Loucy (cell line): ENCODE measurements at regions not wholly inside any gene's neighbourhood (a gene's known extent, or its start where the extent isn't known, plus 50 kb on each side); places are given as distances from the start of the nearest gene placed in this dataset.

ENCODE experiments used
- H2AFZ ChIP-seq: fragments of 200-600 bp; sonication (generic); 2 replicates; pipeline ENCODE4 v1.6.0; 2016; ENCODE audit warnings: antibody characterized with exemption, mild to moderate bottlenecking, low read length, moderate library complexity
- H3F3A ChIP-seq: fragments of 200-600 bp; 2 replicates; pipeline ENCODE4 v1.6.0; 2016; ENCODE audit warnings: antibody characterized with exemption, low read depth, mild to moderate bottlenecking
- H3K27me3 ChIP-seq: fragments of 200-600 bp; sonication (generic); 2 replicates; pipeline ENCODE4 v1.6.1; 2014; ENCODE audit warnings: low read length, mild to moderate bottlenecking; ENCODE audit not compliant: insufficient read depth, poor library complexity, severe bottlenecking
- H3K36me3 ChIP-seq: fragments of 200-600 bp; sonication (generic); 2 replicates; pipeline ENCODE4 v1.6.1; 2016; ENCODE audit warnings: low read length; ENCODE audit not compliant: insufficient read depth
- H3K4me1 ChIP-seq: fragments of 200-600 bp; sonication (generic); 2 replicates; pipeline ENCODE4 v1.5.1; 2014; ENCODE audit warnings: low read length, mild to moderate bottlenecking; ENCODE audit not compliant: insufficient read depth, poor library complexity, severe bottlenecking
- H3K4me2 ChIP-seq: fragments of 200-600 bp; sonication (generic); 2 replicates; pipeline ENCODE4 v1.6.0; 2014; ENCODE audit warnings: antibody characterized with exemption, low read length, low read depth, mild to moderate bottlenecking; ENCODE audit not compliant: poor library complexity, severe bottlenecking
- H3K4me3 ChIP-seq: fragments of 200-600 bp; sonication (generic); 2 replicates; pipeline ENCODE4 v1.5.1; 2014; ENCODE audit warnings: low read length, mild to moderate bottlenecking, mixed read lengths; ENCODE audit not compliant: poor library complexity, severe bottlenecking
- H3K79me2 ChIP-seq: fragments of 200-600 bp; sonication (generic); 2 replicates; pipeline ENCODE4 v1.6.1; 2014; ENCODE audit warnings: low read length; ENCODE audit not compliant: insufficient read depth
- H3K9ac ChIP-seq: fragments of 200-600 bp; sonication (generic); 2 replicates; pipeline ENCODE4 v1.6.0; 2014; ENCODE audit warnings: mild to moderate bottlenecking, low read depth, low read length, moderate library complexity; ENCODE audit not compliant: poor library complexity, severe bottlenecking
- H3K9me2 ChIP-seq: fragments of 200-600 bp; sonication (generic); replicated peaks from 2 replicates; pipeline ENCODE4 v1.6.1; 2016; ENCODE audit warnings: low read depth, low read length, mixed read lengths
- H3K9me3 ChIP-seq: fragments of 200-600 bp; sonication (generic); 2 replicates; pipeline ENCODE4 v1.6.1; 2014; ENCODE audit warnings: mild to moderate bottlenecking, antibody characterized with exemption, low read length, low read depth; ENCODE audit not compliant: insufficient read depth
- H4K20me1 ChIP-seq: fragments of 200-600 bp; sonication (generic); 2 replicates; pipeline ENCODE4 v1.6.0; 2014; ENCODE audit warnings: antibody characterized with exemption, low read length, mild to moderate bottlenecking; ENCODE audit not compliant: insufficient read depth, poor library complexity, severe bottlenecking
- CTCF ChIP-seq: fragments of 200-600 bp; sonication (generic); conservative IDR thresholded peaks from 2 replicates; pipeline ENCODE4 v1.5.1; 2014; ENCODE audit warnings: mild to moderate bottlenecking, antibody characterized with exemption, low read length
- EZH2phosphoT487 ChIP-seq: fragments of 200-600 bp; IDR thresholded peaks from 2 replicates; pipeline ENCODE4 v1.6.1; 2018; ENCODE audit warnings: antibody characterized with exemption, mild to moderate bottlenecking, moderate library complexity, borderline replicate concordance

GRCh38 chr21:16577975-16578374 is 848.2 kb downstream of the USP25 start:
- H3K4me3 ChIP-seq: no peak overlapping the region
- TF ChIP-seq EZH2phosphoT487 (no peak), CTCF (no peak)
- H3K9ac ChIP-seq: no peak overlapping the region
- no peaks in the 10 kb centered on the region for H3K79me2 ChIP-seq
- H4K20me1 ChIP-seq: no peaks in the 10 kb centered on the region
- H3K9me2 ChIP-seq: no peaks in the 10 kb centered on the region
- no peaks in the 10 kb centered on the region for H3F3A ChIP-seq
- H3K27me3 ChIP-seq: no peaks in the 10 kb centered on the region
- H3K4me1 ChIP-seq: no peaks in the 10 kb centered on the region
- no peak overlapping the region for H2AFZ ChIP-seq
- no peaks in the 10 kb centered on the region for H3K36me3 ChIP-seq
- no peaks in the 10 kb centered on the region for H3K9me3 ChIP-seq
- H3K4me2 ChIP-seq: no peak overlapping the region

GRCh38 chr21:16578912-16579311 is 849.1 kb downstream of the USP25 start:
- Histone ChIP-seq H3K36me3 (no peaks in the 10 kb centered on the region), H2AFZ (no peak overlapping the region), H3K79me2 (no peaks in the 10 kb centered on the region), H3K9ac (no peak overlapping the region), H3K4me2 (no peak overlapping the region), H3K4me1 (no peaks in the 10 kb centered on the region), H3K9me2 (no peaks in the 10 kb centered on the region), H3F3A (no peaks in the 10 kb centered on the region), H3K27me3 (no peaks in the 10 kb centered on the region), H4K20me1 (no peaks in the 10 kb centered on the region), H3K4me3 (no peak overlapping the region), H3K9me3 (no peaks in the 10 kb centered on the region)
- no peak for TF ChIP-seq EZH2phosphoT487
- TF ChIP-seq CTCF: no peak

GRCh38 chr21:16579538-16579937 is 849.8 kb downstream of the USP25 start:
- Histone ChIP-seq H4K20me1 (no peaks in the 10 kb centered on the region), H3F3A (no peaks in the 10 kb centered on the region), H3K9me2 (no peaks in the 10 kb centered on the region), H3K4me1 (no peaks in the 10 kb centered on the region), H3K9me3 (no peaks in the 10 kb centered on the region), H3K79me2 (no peaks in the 10 kb centered on the region), H2AFZ (no peak overlapping the region), H3K9ac (no peak overlapping the region), H3K4me2 (no peak overlapping the region), H3K36me3 (no peaks in the 10 kb centered on the region), H3K27me3 (no peaks in the 10 kb centered on the region), H3K4me3 (no peak overlapping the region)
- no peak for TF ChIP-seq EZH2phosphoT487
- TF ChIP-seq CTCF: no peak
